Smooth muscle cell (in vitro differentiated cells): ENCODE measurements at regions not wholly inside any gene's neighbourhood (a gene's known extent, or its start where the extent isn't known, plus 50 kb on each side); places are given as distances from the start of the nearest gene placed in this dataset.

Source experiments
- DNase-seq: peaks from one replicate; lab custom pipeline; 2025; ENCODE audit not compliant: unreplicated experiment; lab: John Stamatoyannopoulos, UW
- H2AFZ ChIP-seq: fragments of 200-600 bp; sonication (generic); 2 replicates; pipeline ENCODE4 v1.6.0; 2016; ENCODE audit warnings: antibody characterized with exemption, low read depth, mild to moderate bottlenecking
- H3F3A ChIP-seq: fragments of 200-600 bp; sonication (generic); 2 replicates; pipeline ENCODE4 v1.6.0; 2017; ENCODE audit warnings: antibody characterized with exemption, low read depth
- H3K27ac ChIP-seq: fragments of 200-600 bp; sonication (generic); 2 replicates; pipeline ENCODE4 v1.5.1; 2016; ENCODE audit warnings: low read depth, mild to moderate bottlenecking
- H3K27me3 ChIP-seq: fragments of 200-600 bp; sonication (generic); 2 replicates; pipeline ENCODE4 v1.6.1; 2016; ENCODE audit warnings: low read depth, mild to moderate bottlenecking
- H3K36me3 ChIP-seq: fragments of 200-600 bp; sonication (generic); 2 replicates; pipeline ENCODE4 v1.5.1; 2016; ENCODE audit warnings: low read depth
- H3K4me1 ChIP-seq: fragments of 200-600 bp; sonication (generic); 2 replicates; pipeline ENCODE4 v1.5.1; 2016; ENCODE audit warnings: low read depth
- H3K4me2 ChIP-seq: fragments of 200-600 bp; sonication (generic); 2 replicates; pipeline ENCODE4 v1.6.0; 2016; ENCODE audit warnings: mild to moderate bottlenecking
- H3K4me3 ChIP-seq: fragments of 200-600 bp; sonication (generic); 2 replicates; pipeline ENCODE4 v1.5.1; 2016; ENCODE audit warnings: mild to moderate bottlenecking
- H3K79me2 ChIP-seq: fragments of 200-600 bp; sonication (generic); 2 replicates; pipeline ENCODE4 v1.6.0; 2016; ENCODE audit warnings: low read depth, mild to moderate bottlenecking
- H3K9ac ChIP-seq: fragments of 200-600 bp; sonication (generic); 2 replicates; pipeline ENCODE4 v1.6.0; 2016; ENCODE audit warnings: low read depth
- H3K9me3 ChIP-seq: fragments of 200-600 bp; sonication (generic); replicated peaks from 2 replicates; pipeline ENCODE4 v1.5.1; 2016; ENCODE audit warnings: low read depth
- H4K20me1 ChIP-seq: fragments of 200-600 bp; sonication (generic); 2 replicates; pipeline ENCODE4 v1.6.0; 2016; ENCODE audit warnings: low read depth
- CTCF ChIP-seq: fragments of 200-600 bp; sonication (generic); IDR thresholded peaks from 2 replicates; pipeline ENCODE4 v1.5.1; 2017; ENCODE audit warnings: borderline replicate concordance, mild to moderate bottlenecking, antibody characterized with exemption; ENCODE audit not compliant: insufficient read depth, poor library complexity, severe bottlenecking
- WGBS: methylation state at CpG from one replicate; pipeline ENCODE4 v1.1.7; 2016; ENCODE audit warnings: low lambda C conversion rate; 5-methylcytosine and 5-hydroxymethylcytosine counted together

DNA sequence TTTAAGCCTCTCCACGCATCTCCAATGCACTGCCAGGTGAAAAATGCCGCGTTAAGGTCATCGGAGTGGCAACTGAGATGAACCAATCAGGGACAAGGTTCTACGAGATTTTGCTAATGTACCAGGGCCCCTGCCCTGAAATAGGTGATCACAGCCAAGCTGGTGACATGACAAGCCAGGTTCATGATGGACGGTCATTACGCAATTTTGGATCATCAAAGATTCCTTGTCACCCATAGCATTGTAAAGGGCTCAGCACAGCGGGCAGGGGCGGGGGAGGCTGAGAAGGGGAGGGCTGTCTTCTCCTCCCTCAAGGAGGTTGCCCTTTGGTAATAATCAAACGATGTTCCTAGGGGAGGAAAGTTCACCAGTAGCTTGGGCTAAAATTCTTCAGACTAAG lies 475.5 kb downstream of the NPHP4 start:
- TF ChIP-seq CTCF = no peak
- no peaks in the 10 kb centered on the region for H3K79me2 ChIP-seq
- H3K27me3 ChIP-seq = peaks cover 9% of the 10 kb centered on the region
- H3K27ac ChIP-seq = no peak overlapping the region
- H3K36me3 ChIP-seq = no peaks in the 10 kb centered on the region
- DNase-seq = no peak
- no peak overlapping the region for H2AFZ ChIP-seq
- no peaks in the 10 kb centered on the region for H3K4me1 ChIP-seq
- H3K4me3 ChIP-seq = no peak overlapping the region
- H3K4me2 ChIP-seq = no peak overlapping the region
- H3K9me3 ChIP-seq = no peaks in the 10 kb centered on the region
- H4K20me1 ChIP-seq = no peaks in the 10 kb centered on the region
- H3F3A ChIP-seq = no peaks in the 10 kb centered on the region
- no peak overlapping the region for H3K9ac ChIP-seq
- 90% methylated on average over 10 of the region's 10 CpGs for WGBS

DNA sequence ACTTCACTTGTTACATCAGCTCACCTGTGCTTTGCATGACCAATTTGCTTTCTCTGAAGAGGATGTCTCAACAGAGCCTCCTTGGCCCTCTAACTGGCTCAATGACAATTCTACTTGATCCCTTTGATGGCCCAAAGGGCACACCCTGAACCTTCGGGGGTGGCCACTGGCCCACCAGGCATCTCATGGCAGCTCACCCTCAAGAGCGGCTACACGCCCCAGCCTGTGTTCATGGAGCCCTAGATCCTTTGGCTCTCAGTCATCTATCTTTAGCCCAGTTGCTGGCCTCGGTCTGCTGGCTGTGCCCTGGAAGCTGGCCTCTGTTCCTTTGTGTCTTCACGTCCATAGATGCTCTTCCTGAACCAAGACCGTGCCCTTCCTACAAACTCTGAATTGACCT lies 476.7 kb downstream of the NPHP4 start:
- Histone ChIP-seq H3K9me3 (no peaks in the 10 kb centered on the region), H3K4me2 (no peak overlapping the region)
- 85% methylated on average over 6 of the region's 6 CpGs for WGBS

DNA sequence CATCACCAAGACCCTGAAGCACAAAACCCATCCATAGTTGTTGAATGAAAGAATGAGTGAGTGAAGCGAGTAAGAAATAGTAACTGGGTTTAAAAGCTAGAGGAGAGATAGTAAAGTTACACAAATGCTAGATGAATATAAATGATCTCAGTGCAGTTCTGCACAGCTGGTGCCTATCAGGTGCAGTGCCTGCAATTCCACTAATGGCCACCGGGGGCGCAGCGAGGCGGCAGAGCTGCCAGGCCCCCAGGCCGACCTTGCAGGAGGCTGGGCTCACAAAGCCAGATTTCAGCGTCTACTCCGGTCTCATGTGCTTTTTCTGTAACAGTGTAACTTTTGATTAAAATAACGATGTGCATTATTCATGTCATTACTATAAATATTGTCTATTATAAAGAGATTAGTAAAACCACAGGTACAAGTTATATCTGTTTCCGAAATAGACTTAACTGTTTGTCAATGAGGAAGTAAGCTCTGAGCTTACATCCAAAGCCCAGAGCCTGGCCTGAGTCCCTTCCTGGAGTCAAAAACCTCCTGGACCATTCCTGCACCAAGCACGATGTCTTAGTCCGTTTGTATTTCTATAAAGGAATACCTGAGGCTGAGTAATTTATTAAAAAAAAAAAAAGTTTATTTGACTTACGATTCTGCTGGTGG lies 477.6 kb downstream of the NPHP4 start:
- Histone ChIP-seq H3K27ac (no peak overlapping the region), H3K9me3 (no peaks in the 10 kb centered on the region), H3F3A (no peaks in the 10 kb centered on the region), H3K9ac (no peak overlapping the region), H3K36me3 (no peaks in the 10 kb centered on the region), H3K4me2 (no peak overlapping the region), H4K20me1 (no peaks in the 10 kb centered on the region), H2AFZ (no peak overlapping the region), H3K4me1 (no peaks in the 10 kb centered on the region), H3K4me3 (no peak overlapping the region), H3K79me2 (no peaks in the 10 kb centered on the region), H3K27me3 (peaks cover 19% of the 10 kb centered on the region)
- TF ChIP-seq CTCF = peak; percentile 100
- 35% methylated on average over 13 of the region's 13 CpGs for WGBS
- peak; percentile 15 for DNase-seq

More for the DNA sequence above, 476.7 kb downstream of the NPHP4 start:
- H3K27me3 ChIP-seq = peaks cover 19% of the 10 kb centered on the region
- no peak for DNase-seq
- H3F3A ChIP-seq = no peaks in the 10 kb centered on the region
- no peak overlapping the region for H2AFZ ChIP-seq
- H3K4me1 ChIP-seq = no peaks in the 10 kb centered on the region
- no peak overlapping the region for H3K4me3 ChIP-seq
- H3K36me3 ChIP-seq = no peaks in the 10 kb centered on the region
- no peak for TF ChIP-seq CTCF
- no peaks in the 10 kb centered on the region for H3K79me2 ChIP-seq
- no peaks in the 10 kb centered on the region for H4K20me1 ChIP-seq
- no peak overlapping the region for H3K9ac ChIP-seq
- H3K27ac ChIP-seq = no peak overlapping the region
